C4-2B (cell line): ENCODE measurements at regions not wholly inside any gene's neighbourhood (a gene's known extent, or its start where the extent isn't known, plus 50 kb on each side); places are given as distances from the start of the nearest gene placed in this dataset.

Source experiments
- ZFX ChIP-seq: fragments of 450-650 bp; IDR thresholded peaks from 2 replicates; pipeline ENCODE4 v1.6.1; 2017
- TF ChIP-seq, protein P1 (sequence below): fragments of 450-650 bp; conservative IDR thresholded peaks from 2 replicates; pipeline ENCODE4 v1.5.1; 2017; ENCODE audit warnings: mild to moderate bottlenecking

DNA sequence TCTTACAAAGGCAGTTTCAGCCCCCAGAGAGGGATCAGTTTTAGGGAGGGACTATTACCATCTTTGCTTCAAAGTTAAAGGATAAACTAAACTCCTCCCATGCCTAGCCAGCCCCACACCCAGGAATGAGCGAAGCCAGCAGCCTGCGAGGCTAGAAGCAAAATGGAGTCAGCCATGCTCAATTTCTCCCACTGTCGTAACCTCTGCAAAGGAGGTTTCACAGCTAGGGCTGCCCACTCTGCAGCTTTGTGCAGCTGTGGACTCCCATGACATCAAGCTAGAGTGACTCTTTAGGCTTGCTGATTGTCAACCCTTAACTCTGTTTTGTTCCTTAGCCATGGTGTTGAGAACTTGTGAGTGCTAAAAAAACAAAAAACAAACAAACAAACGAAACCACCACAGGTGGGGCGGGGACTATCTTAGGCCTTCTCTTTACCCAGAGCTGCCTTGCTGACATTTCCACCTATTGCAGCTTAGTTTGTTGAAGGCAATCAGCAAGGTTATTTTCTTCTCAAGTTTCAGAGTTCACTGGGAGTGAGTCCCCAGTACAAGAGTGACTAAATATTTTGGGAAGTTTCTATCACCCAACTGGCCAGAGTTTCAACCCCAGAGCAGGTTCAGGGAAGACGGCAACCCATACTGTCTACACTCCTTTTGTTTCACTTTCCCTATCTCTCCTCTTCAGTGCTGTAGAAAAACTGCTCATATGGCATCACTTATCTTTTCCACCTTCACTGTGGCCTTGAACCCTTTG is 592.1 kb downstream of the XIRP2 start:
- TF ChIP-seq, protein P1, sequence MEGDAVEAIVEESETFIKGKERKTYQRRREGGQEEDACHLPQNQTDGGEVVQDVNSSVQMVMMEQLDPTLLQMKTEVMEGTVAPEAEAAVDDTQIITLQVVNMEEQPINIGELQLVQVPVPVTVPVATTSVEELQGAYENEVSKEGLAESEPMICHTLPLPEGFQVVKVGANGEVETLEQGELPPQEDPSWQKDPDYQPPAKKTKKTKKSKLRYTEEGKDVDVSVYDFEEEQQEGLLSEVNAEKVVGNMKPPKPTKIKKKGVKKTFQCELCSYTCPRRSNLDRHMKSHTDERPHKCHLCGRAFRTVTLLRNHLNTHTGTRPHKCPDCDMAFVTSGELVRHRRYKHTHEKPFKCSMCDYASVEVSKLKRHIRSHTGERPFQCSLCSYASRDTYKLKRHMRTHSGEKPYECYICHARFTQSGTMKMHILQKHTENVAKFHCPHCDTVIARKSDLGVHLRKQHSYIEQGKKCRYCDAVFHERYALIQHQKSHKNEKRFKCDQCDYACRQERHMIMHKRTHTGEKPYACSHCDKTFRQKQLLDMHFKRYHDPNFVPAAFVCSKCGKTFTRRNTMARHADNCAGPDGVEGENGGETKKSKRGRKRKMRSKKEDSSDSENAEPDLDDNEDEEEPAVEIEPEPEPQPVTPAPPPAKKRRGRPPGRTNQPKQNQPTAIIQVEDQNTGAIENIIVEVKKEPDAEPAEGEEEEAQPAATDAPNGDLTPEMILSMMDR = no peak
- no peak for TF ChIP-seq ZFX
